ENCODE measurements at regions not wholly inside any gene's neighbourhood (a gene's known extent, or its start where the extent isn't known, plus 50 kb on each side); places are given as distances from the start of the nearest gene placed in this dataset.

DNA sequence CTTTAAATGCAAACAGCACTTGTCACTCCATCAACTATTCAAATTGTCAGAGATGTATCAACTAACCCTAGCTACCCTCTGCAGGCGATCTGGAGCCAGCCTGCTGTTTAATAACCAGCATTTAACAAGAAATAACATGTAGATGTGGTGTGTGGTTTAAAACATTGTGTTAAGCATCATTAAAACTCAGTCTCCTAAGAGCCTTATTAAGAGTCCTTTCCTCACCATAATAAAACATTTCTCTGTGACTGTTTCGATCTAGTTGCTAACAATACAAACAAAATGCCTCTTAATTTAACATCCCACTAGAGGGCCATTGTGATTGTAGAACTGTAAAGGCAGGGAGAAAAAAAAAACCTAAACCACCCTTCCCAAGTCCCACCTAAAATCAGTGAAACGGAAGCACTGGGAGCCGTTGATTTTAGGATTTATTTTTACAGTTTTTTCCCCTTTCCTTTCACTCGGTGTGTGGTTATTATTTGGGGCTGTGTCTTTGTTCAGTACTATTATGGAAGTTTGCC, 708.6 kb downstream of the C4orf33 start:
- intact Hi-C loops (cut with micrococcal nuclease) = no loop called here
- Histone ChIP-seq H3K27ac (replicated peaks) (no peak overlapping the region), H3K27me3 (ENCODE audit: low read depth) (no peaks in the 10 kb centered on the region), H3K36me3 (no peaks in the 10 kb centered on the region), H3K4me1 (no peaks in the 10 kb centered on the region), H3K9me3 (replicated peaks) (no peaks in the 10 kb centered on the region), H3K4me3 (no peak overlapping the region)
- no peak for DNase-seq
- TF ChIP-seq, protein P1, sequence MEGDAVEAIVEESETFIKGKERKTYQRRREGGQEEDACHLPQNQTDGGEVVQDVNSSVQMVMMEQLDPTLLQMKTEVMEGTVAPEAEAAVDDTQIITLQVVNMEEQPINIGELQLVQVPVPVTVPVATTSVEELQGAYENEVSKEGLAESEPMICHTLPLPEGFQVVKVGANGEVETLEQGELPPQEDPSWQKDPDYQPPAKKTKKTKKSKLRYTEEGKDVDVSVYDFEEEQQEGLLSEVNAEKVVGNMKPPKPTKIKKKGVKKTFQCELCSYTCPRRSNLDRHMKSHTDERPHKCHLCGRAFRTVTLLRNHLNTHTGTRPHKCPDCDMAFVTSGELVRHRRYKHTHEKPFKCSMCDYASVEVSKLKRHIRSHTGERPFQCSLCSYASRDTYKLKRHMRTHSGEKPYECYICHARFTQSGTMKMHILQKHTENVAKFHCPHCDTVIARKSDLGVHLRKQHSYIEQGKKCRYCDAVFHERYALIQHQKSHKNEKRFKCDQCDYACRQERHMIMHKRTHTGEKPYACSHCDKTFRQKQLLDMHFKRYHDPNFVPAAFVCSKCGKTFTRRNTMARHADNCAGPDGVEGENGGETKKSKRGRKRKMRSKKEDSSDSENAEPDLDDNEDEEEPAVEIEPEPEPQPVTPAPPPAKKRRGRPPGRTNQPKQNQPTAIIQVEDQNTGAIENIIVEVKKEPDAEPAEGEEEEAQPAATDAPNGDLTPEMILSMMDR (IDR thresholded peaks at IDR 0.05; ENCODE audit: borderline replicate concordance) = no peak

DNA sequence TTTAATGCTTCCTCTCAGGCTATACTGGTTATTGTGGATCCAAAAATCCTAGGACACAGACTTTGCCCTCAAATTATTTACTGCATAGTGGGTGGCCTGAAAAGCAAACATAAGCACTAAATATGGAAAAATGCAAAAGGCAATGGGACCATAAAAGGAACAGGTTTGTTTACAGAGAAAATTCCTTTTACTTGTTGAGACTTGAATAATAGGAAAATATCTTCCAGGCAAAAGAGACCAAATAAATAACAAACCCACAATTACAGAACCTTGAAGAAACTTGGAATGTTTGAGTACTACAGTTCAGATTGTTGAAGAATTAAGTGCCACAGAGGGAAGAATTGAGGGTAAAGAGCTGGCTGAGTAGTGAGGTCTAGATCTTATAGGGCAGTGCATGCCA, 711.0 kb downstream of the C4orf33 start:
- H3K27me3 ChIP-seq (ENCODE audit: low read depth) = no peaks in the 10 kb centered on the region
- TF ChIP-seq, protein P1 (IDR thresholded peaks at IDR 0.05; ENCODE audit: borderline replicate concordance) = no peak
- H3K36me3 ChIP-seq = no peaks in the 10 kb centered on the region
- no peak overlapping the region for H3K4me3 ChIP-seq
- intact Hi-C loops (cut with micrococcal nuclease) = no loop called here
- DNase-seq = no peak
- no peaks in the 10 kb centered on the region for H3K4me1 ChIP-seq
- H3K9me3 ChIP-seq (replicated peaks) = no peaks in the 10 kb centered on the region
- H3K27ac ChIP-seq (replicated peaks) = no peak overlapping the region

DNA sequence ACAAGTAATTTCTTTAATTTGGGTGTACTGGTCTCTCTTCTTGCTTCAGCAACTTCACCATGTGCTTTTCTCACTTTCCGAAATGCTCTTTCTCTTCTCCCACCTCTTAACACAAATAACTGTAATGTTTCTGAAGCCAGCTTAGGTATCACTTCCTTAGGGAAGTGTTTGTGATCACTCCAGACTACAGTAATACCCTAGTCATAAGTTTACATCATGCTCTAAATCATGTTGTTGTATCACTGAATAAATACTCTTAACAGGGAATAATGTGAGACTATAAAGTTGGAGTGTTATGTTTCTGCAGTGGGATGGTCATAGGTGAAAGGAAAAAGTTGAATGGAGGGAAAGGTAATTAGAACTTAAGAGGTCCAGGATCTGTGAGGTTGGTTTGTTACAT, 712.3 kb downstream of the C4orf33 start:
- intact Hi-C loops (cut with micrococcal nuclease) = no loop called here
- Histone ChIP-seq H3K4me3 (no peak overlapping the region), H3K27ac (replicated peaks) (no peak overlapping the region), H3K9me3 (replicated peaks) (no peaks in the 10 kb centered on the region), H3K4me1 (no peaks in the 10 kb centered on the region), H3K36me3 (no peaks in the 10 kb centered on the region), H3K27me3 (ENCODE audit: low read depth) (no peaks in the 10 kb centered on the region)
- DNase-seq = no peak
- TF ChIP-seq, protein P1 (IDR thresholded peaks at IDR 0.05; ENCODE audit: borderline replicate concordance) = no peak

DNA sequence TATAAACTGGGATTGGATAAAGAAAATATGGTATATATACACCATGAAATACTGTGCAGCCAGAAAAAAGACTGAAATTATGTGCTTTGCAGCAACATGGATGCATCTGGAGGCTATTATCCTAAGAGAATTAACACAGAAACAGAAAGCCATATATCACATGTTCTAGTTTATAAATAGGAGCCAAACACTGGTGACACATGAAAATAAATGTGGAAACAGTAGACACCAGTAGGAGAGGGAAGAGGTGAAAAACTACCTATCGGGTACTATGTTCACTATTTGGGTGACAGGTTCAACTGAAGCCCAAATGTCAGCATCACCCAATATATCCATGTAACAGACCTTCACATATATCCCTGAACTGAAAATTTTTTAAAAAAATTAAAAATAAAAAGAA, 725.1 kb downstream of the C4orf33 start:
- no peak for DNase-seq
- TF ChIP-seq, protein P1 (IDR thresholded peaks at IDR 0.05; ENCODE audit: borderline replicate concordance) = no peak
- no peak overlapping the region for H3K4me3 ChIP-seq
- H3K27ac ChIP-seq (replicated peaks) = no peak overlapping the region
- no peaks in the 10 kb centered on the region for H3K9me3 ChIP-seq (replicated peaks)
- intact Hi-C loops (cut with micrococcal nuclease) = no loop called here
- H3K4me1 ChIP-seq = peaks cover 3% of the 10 kb centered on the region
- no peaks in the 10 kb centered on the region for H3K36me3 ChIP-seq
- no peaks in the 10 kb centered on the region for H3K27me3 ChIP-seq (ENCODE audit: low read depth)

DNA sequence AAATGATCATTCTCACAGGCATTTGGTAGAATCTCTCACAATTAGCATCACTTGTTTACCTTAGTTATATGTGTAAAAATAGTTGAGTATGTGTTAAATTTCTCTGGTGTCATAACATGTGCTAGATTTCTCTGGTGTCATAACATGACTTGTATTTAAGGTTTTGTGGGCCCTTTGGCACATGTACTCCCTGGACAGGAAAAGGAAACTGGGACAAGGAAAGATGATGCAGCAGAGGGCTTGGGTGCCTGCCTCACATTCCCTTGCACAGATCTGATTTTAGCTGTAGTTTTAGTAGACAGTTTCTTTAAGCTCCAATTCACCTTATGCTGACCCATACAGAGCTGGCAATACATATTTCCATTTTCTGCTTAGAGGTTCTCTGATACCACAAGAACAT, 726.0 kb downstream of the C4orf33 start:
- H3K4me3 ChIP-seq = no peak overlapping the region
- intact Hi-C loops (cut with micrococcal nuclease) = no loop called here
- H3K27ac ChIP-seq (replicated peaks) = no peak overlapping the region
- H3K36me3 ChIP-seq = no peaks in the 10 kb centered on the region
- no peak for DNase-seq
- H3K4me1 ChIP-seq = peaks cover 3% of the 10 kb centered on the region
- H3K9me3 ChIP-seq (replicated peaks) = no peaks in the 10 kb centered on the region
- no peaks in the 10 kb centered on the region for H3K27me3 ChIP-seq (ENCODE audit: low read depth)
- TF ChIP-seq, protein P1 (IDR thresholded peaks at IDR 0.05; ENCODE audit: borderline replicate concordance) = no peak

DNA sequence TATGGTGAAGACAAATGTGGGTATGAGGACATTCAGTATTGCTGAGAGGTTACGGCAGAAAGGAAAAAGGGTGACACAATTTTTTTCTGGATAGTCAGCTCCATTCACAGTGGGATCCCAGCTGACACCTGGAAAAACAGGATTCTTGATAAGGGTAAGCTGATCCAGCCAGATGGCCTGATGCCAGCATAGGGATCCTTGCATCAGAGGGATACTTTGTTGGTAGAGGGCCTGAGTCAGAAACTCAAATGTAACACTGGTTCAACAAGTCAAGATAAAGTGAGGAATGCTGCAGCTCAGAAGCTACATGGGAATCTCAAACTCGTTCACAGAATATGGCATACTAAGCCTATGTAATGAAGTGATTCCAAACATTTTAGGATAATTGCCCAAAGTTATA, 726.7 kb downstream of the C4orf33 start:
- Histone ChIP-seq H3K9me3 (replicated peaks) (no peaks in the 10 kb centered on the region), H3K36me3 (no peaks in the 10 kb centered on the region), H3K27me3 (ENCODE audit: low read depth) (no peaks in the 10 kb centered on the region), H3K4me1 (peaks cover 3% of the 10 kb centered on the region), H3K4me3 (no peak overlapping the region), H3K27ac (replicated peaks) (no peak overlapping the region)
- DNase-seq = peak; percentile 9
- intact Hi-C loops (cut with micrococcal nuclease) = no loop called here
- TF ChIP-seq, protein P1 (IDR thresholded peaks at IDR 0.05; ENCODE audit: borderline replicate concordance) = no peak

Measured in left ventricle myocardium inferior (tissue), 1 donor.